Peyer's patch (tissue), 4 donors: ENCODE measurements at regions not wholly inside any gene's neighbourhood (a gene's known extent, or its start where the extent isn't known, plus 50 kb on each side); places are given as distances from the start of the nearest gene placed in this dataset.

Source experiments
- DNase-seq, 3 donors: peaks; one replicate each; pipeline ENCODE4 v3.0.0-alpha.2; 2017 to 2019
- H3K27ac ChIP-seq, 4 donors: fragments of 200-600 bp; sonication (generic); one replicate each; pipeline ENCODE4 v1.5.1; 2016 to 2019
- H3K27me3 ChIP-seq, 2 donors: fragments of 200-600 bp; sonication (generic); one replicate each; pipeline ENCODE4 v1.5.1; 2019
- H3K36me3 ChIP-seq, 3 donors: fragments of 200-600 bp; sonication (generic); one replicate each; pipeline ENCODE4 v1.5.1; 2016 to 2019
- H3K4me1 ChIP-seq, 4 donors: fragments of 200-600 bp; sonication (generic); one replicate each; pipeline ENCODE4 v1.5.1; 2016 to 2019
- H3K4me3 ChIP-seq, 4 donors: fragments of 200-600 bp; sonication (generic); 1 replicate in 3 of 4; 2 replicates in 1 of 4; pipeline ENCODE4 v1.5.1; 2016 to 2019; ENCODE audit warnings: mild to moderate bottlenecking in 1 of 4
- H3K9me3 ChIP-seq, 4 donors: fragments of 200-600 bp; sonication (generic); one replicate each; pipeline ENCODE4 v1.5.1; 2016 to 2019; ENCODE audit warnings: mild to moderate bottlenecking in 1 of 4
- CTCF ChIP-seq, 6 experiments: fragments of 450-650 bp in 4 of 6; fragments of 200-600 bp in 2 of 6; sonication (generic) in 1 of 6; IDR thresholded peaks; one replicate each; pipeline ENCODE4 v1.5.1; 2017 to 2019; ENCODE audit warnings: antibody characterized with exemption in 6 of 6, mild to moderate bottlenecking in 3 of 6, moderate library complexity in 1 of 6
- POLR2A ChIP-seq, 2 donors: fragments of 450-650 bp; IDR thresholded peaks; one replicate each; pipeline ENCODE4 v1.5.1; 2017; ENCODE audit warnings: antibody characterized with exemption in 2 of 2, mild to moderate bottlenecking in 2 of 2, moderate library complexity in 2 of 2

DNA sequence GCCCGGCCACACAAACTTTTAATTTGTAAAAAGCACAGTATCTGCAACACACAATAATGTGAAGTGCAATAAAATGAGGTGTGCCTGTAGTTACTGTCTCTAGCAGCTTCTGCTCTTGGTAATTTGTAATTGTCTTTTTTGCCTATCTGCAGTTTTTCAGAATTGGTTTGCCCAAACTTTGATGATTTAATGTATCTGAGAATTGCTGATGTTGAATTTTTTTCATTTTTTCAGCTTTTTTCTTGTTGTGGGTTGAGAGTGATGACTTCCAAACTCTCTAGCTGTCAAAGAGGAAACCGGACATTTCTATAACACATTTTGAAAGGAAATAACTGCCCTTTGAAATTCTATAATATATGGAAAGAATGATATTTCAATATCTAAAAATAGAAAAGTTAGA, 236.9 kb downstream of the RERGL start:
- Histone ChIP-seq H3K4me3 (no peak overlapping the region), H3K9me3 (no peaks in the 10 kb centered on the region), H3K36me3 (no peaks in the 10 kb centered on the region), H3K27me3 (no peaks in the 10 kb centered on the region), H3K27ac (no peak overlapping the region), H3K4me1 (no peaks in the 10 kb centered on the region)
- no peak for DNase-seq
- no peak for TF ChIP-seq POLR2A (IDR thresholded peaks at IDR 0.05)
- no peak for TF ChIP-seq CTCF (IDR thresholded peaks at IDR 0.05)

- H3K27ac ChIP-seq, result no peak overlapping the region
- no peaks in the 10 kb centered on the region for H3K36me3 ChIP-seq
- H3K9me3 ChIP-seq, result no peaks in the 10 kb centered on the region
- no peak overlapping the region for H3K4me3 ChIP-seq
- no peaks in the 10 kb centered on the region for H3K4me1 ChIP-seq
- no peak for DNase-seq
- H3K27me3 ChIP-seq, result no peaks in the 10 kb centered on the region
- no peak for TF ChIP-seq POLR2A (IDR thresholded peaks at IDR 0.05)
- TF ChIP-seq CTCF (IDR thresholded peaks at IDR 0.05), result no peak
These were observed 248.5 kb downstream of the RERGL start for GRCh38 chr12:17841496-17841895.

DNA sequence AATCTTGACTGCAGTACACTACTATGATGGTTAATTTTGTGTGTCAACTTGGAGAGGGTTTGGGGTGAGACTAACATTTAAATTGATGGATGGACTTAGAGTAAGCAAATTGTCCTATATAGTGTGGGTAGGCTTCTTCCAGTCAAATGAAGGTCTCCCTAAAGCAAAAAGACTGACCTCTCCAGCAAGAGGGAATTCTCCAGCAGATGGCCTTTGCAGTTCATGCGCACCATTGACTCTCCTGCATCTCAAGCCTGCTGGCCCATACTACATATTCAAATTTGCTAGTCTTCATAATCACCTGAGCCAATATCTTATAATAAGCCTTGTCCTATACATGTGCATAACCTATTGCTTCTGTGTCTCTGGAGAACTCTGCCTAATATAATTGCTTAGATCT, 260.2 kb downstream of the RERGL start:
- Histone ChIP-seq H3K4me3 (no peak overlapping the region), H3K9me3 (no peaks in the 10 kb centered on the region), H3K27me3 (no peaks in the 10 kb centered on the region), H3K36me3 (no peaks in the 10 kb centered on the region), H3K27ac (no peak overlapping the region), H3K4me1 (no peaks in the 10 kb centered on the region)
- TF ChIP-seq CTCF (IDR thresholded peaks at IDR 0.05), result no peak
- no peak for TF ChIP-seq POLR2A (IDR thresholded peaks at IDR 0.05)
- DNase-seq, result no peak

GRCh38 chr12:17818931-17819330, 271.1 kb downstream of the RERGL start:
- no peak for DNase-seq
- Histone ChIP-seq H3K27me3 (no peaks in the 10 kb centered on the region), H3K27ac (no peak overlapping the region), H3K36me3 (no peaks in the 10 kb centered on the region), H3K4me1 (no peaks in the 10 kb centered on the region), H3K4me3 (no peak overlapping the region), H3K9me3 (no peaks in the 10 kb centered on the region)
- TF ChIP-seq POLR2A (IDR thresholded peaks at IDR 0.05), result no peak
- TF ChIP-seq CTCF (IDR thresholded peaks at IDR 0.05), result no peak

DNA sequence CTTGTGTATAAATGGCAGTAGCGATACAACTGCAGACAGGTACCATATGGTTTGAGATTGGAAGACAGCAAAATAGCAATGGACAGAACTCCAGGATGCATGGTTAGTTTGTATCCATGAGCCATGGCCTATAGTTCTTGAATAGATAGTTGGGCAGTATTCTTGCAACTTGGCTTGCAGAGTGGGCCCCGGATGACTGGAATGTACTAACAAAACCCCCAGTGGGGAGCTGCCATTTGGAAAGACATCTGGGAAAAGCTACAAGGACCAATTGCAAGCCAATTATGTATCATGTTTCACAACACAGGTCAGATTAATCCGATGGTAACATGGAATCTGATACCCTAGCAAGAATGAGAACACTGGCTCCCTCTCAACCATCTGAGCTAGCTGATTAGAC, 279.6 kb downstream of the RERGL start:
- no peak for DNase-seq
- no peaks in the 10 kb centered on the region for H3K36me3 ChIP-seq
- no peak overlapping the region for H3K27ac ChIP-seq
- no peaks in the 10 kb centered on the region for H3K27me3 ChIP-seq
- no peak overlapping the region for H3K4me3 ChIP-seq
- no peak for TF ChIP-seq POLR2A (IDR thresholded peaks at IDR 0.05)
- no peak for TF ChIP-seq CTCF (IDR thresholded peaks at IDR 0.05)
- peaks cover 0 to 8% (median 0%) of the 10 kb centered on the region in 4 donors for H3K9me3 ChIP-seq
- no peaks in the 10 kb centered on the region for H3K4me1 ChIP-seq

DNA sequence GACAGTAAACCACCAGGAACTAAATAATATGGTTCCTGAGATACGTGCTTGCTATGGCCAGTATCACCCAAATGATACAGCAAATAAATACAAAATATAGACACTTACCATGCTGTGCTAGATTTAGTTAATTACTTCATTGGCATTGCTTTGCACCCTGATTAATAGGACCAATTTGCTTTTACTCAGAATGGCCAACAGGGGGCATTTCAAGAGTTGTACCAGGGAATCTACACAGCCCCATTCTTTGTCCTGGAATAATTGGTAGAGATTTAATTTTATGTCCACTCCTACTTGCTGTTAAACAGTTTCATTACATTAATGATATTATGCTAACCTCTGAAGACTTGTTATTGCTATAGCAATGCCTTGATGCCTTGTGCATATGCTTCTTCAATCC, 280.8 kb downstream of the RERGL start:
- Histone ChIP-seq H3K4me3 (no peak overlapping the region), H3K27me3 (no peaks in the 10 kb centered on the region), H3K4me1 (no peaks in the 10 kb centered on the region), H3K9me3 (peaks cover 0 to 8% (median 0%) of the 10 kb centered on the region in 4 donors), H3K36me3 (no peaks in the 10 kb centered on the region), H3K27ac (no peak overlapping the region)
- no peak for TF ChIP-seq CTCF (IDR thresholded peaks at IDR 0.05)
- no peak for TF ChIP-seq POLR2A (IDR thresholded peaks at IDR 0.05)
- no peak for DNase-seq
